ENCODE measurements at regions not wholly inside any gene's neighbourhood (a gene's known extent, or its start where the extent isn't known, plus 50 kb on each side); places are given as distances from the start of the nearest gene placed in this dataset.

DNA sequence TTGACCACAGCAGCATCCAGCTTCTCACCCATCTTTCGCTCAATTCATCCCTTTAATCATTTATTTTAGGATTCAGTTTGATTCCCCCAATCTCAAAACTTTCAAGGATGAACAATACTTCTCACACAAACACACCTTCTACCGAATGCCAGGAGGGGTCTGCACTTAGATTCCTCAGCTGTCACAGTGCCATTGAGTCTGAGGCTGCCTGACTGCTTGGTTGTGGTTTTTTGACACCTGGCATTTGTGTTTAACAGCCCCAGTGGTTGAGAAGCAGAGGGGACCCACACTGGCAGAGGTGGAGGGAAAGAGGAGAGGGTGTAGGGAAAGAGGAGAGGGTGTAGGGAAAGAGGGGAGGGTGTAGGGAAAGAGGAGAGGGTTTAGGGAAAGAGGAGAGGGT lies 54.9 kb downstream of the PALM2AKAP2 start:
- TF ChIP-seq POLR2A (IDR thresholded peaks at IDR 0.05) = no peak
- TF ChIP-seq, protein P1, sequence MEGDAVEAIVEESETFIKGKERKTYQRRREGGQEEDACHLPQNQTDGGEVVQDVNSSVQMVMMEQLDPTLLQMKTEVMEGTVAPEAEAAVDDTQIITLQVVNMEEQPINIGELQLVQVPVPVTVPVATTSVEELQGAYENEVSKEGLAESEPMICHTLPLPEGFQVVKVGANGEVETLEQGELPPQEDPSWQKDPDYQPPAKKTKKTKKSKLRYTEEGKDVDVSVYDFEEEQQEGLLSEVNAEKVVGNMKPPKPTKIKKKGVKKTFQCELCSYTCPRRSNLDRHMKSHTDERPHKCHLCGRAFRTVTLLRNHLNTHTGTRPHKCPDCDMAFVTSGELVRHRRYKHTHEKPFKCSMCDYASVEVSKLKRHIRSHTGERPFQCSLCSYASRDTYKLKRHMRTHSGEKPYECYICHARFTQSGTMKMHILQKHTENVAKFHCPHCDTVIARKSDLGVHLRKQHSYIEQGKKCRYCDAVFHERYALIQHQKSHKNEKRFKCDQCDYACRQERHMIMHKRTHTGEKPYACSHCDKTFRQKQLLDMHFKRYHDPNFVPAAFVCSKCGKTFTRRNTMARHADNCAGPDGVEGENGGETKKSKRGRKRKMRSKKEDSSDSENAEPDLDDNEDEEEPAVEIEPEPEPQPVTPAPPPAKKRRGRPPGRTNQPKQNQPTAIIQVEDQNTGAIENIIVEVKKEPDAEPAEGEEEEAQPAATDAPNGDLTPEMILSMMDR (IDR thresholded peaks at IDR 0.05) = no peak

Data from testis (tissue), 2 donors.